ENCODE measurements at regions not wholly inside any gene's neighbourhood (a gene's known extent, or its start where the extent isn't known, plus 50 kb on each side); places are given as distances from the start of the nearest gene placed in this dataset.

DNA sequence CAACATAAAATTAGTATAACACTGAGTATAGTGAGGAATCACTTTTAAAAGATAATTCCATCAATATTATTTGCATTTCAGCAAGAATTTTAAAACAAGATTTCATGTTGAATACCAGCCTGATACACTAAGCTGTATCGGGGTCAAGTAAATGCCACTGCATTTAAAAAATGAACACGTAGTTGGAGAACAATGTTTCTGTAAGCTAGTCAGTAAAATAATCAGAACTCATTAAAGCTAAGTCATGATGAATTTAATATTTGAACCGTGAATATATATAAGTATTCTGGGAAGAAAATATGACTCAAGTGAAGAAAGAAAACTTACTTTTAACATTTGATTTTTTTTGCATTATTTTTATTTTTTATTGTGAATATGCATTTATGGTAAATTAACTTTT lies 611.0 kb upstream of the PABPC4L start:
- TF ChIP-seq, protein P1, sequence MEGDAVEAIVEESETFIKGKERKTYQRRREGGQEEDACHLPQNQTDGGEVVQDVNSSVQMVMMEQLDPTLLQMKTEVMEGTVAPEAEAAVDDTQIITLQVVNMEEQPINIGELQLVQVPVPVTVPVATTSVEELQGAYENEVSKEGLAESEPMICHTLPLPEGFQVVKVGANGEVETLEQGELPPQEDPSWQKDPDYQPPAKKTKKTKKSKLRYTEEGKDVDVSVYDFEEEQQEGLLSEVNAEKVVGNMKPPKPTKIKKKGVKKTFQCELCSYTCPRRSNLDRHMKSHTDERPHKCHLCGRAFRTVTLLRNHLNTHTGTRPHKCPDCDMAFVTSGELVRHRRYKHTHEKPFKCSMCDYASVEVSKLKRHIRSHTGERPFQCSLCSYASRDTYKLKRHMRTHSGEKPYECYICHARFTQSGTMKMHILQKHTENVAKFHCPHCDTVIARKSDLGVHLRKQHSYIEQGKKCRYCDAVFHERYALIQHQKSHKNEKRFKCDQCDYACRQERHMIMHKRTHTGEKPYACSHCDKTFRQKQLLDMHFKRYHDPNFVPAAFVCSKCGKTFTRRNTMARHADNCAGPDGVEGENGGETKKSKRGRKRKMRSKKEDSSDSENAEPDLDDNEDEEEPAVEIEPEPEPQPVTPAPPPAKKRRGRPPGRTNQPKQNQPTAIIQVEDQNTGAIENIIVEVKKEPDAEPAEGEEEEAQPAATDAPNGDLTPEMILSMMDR (IDR thresholded peaks at IDR 0.05) = no peak
- no peak for TF ChIP-seq POLR2A (IDR thresholded peaks at IDR 0.05)

Measured in gastroesophageal sphincter (tissue), 3 donors.